AG04450 (cell line): ENCODE measurements at regions not wholly inside any gene's neighbourhood (a gene's known extent, or its start where the extent isn't known, plus 50 kb on each side); places are given as distances from the start of the nearest gene placed in this dataset.

ENCODE experiments used
- CTCF ChIA-PET: fragments of 300-600, 350-600 bp; formaldehyde crosslinking; extraction: SDS; loops from one replicate; lab custom pipeline; 2022; ENCODE audit warnings: antibody characterized with exemption, inconsistent platforms; lab: Charles Lee
- POLR2A ChIA-PET: fragments of 350-600 bp; formaldehyde crosslinking; extraction: SDS; loops from one replicate; lab custom pipeline; 2021; ENCODE audit warnings: antibody characterized with exemption, inconsistent platforms; lab: Yijun Ruan, JAX
- DNase-seq: peaks from one replicate; pipeline ENCODE4 v3.0.0-alpha.2; 2011; ENCODE audit warnings: low read depth, low spot score
- H3K27ac ChIP-seq: one replicate; pipeline ENCODE4 v1.5.1; 2012; ENCODE audit warnings: low read depth, low read length, control low read depth
- H3K27me3 ChIP-seq: one replicate; pipeline ENCODE4 v1.6.0; 2012; ENCODE audit warnings: low read length; ENCODE audit not compliant: control insufficient read depth, insufficient read depth
- H3K4me3 ChIP-seq: 2 replicates; pipeline ENCODE4 v1.5.1; 2011; ENCODE audit warnings: mild to moderate bottlenecking, low read depth, low read length, control low read depth
- H3K9me3 ChIP-seq: 2 replicates; pipeline ENCODE4 v1.5.1; 2012; ENCODE audit warnings: low read length; ENCODE audit not compliant: control insufficient read depth, insufficient read depth
- CTCF ChIP-seq: IDR thresholded peaks from 2 replicates; pipeline ENCODE4 v1.5.1; 2011; ENCODE audit warnings: low read depth, low read length, control low read depth, inconsistent platforms

GRCh38 chr21:24988941-24989340 is 618.3 kb downstream of the MRPL39 start:
- DNase-seq, result no peak
- no peaks in the 10 kb centered on the region for H3K27me3 ChIP-seq
- TF ChIP-seq CTCF, result no peak
- no peaks in the 10 kb centered on the region; the same call in 1 of the 2 replicates for H3K9me3 ChIP-seq
- H3K4me3 ChIP-seq, result no peak overlapping the region
- CTCF ChIA-PET, result no interaction called here
- no peak overlapping the region for H3K27ac ChIP-seq
- POLR2A ChIA-PET, result no interaction called here

GRCh38 chr21:24976238-24976637 is 631.0 kb downstream of the MRPL39 start:
- DNase-seq, result no peak
- Histone ChIP-seq H3K9me3 (no peaks in the 10 kb centered on the region), H3K27me3 (no peaks in the 10 kb centered on the region), H3K27ac (no peak overlapping the region), H3K4me3 (no peak overlapping the region)
- ChIA-PET POLR2A (no interaction called here), CTCF (no interaction called here)
- TF ChIP-seq CTCF, result no peak

GRCh38 chr21:24969068-24969467 is 638.2 kb downstream of the MRPL39 start:
- TF ChIP-seq CTCF, result no peak
- DNase-seq, result no peak
- Histone ChIP-seq H3K9me3 (no peaks in the 10 kb centered on the region), H3K27me3 (no peaks in the 10 kb centered on the region), H3K27ac (no peak overlapping the region), H3K4me3 (no peak overlapping the region)
- CTCF ChIA-PET, result no interaction called here
- POLR2A ChIA-PET, result no interaction called here

GRCh38 chr21:24955275-24955961 is 651.9 kb downstream of the MRPL39 start:
- POLR2A ChIA-PET, result no interaction called here
- Histone ChIP-seq H3K9me3 (no peaks in the 10 kb centered on the region), H3K4me3 (no peak overlapping the region), H3K27ac (no peak overlapping the region), H3K27me3 (no peaks in the 10 kb centered on the region)
- DNase-seq, result no peak
- CTCF ChIA-PET, result no interaction called here
- TF ChIP-seq CTCF, result no peak

- CTCF ChIA-PET, result interaction anchor here (0.7 kb wide), 1 partner anchor 277 kb away, joined by 5 read pairs; no protein-coding TSS in a partner anchor
- no peak for TF ChIP-seq CTCF
- Histone ChIP-seq H3K4me3 (no peak overlapping the region), H3K27ac (no peak overlapping the region), H3K9me3 (no peaks in the 10 kb centered on the region), H3K27me3 (no peaks in the 10 kb centered on the region)
- no peak for DNase-seq
- POLR2A ChIA-PET, result no interaction called here
Measured at GRCh38 chr21:24948186-24948585, 659.1 kb downstream of the MRPL39 start.
